ENCODE measurements at regions not wholly inside any gene's neighbourhood (a gene's known extent, or its start where the extent isn't known, plus 50 kb on each side); places are given as distances from the start of the nearest gene placed in this dataset.

DNA sequence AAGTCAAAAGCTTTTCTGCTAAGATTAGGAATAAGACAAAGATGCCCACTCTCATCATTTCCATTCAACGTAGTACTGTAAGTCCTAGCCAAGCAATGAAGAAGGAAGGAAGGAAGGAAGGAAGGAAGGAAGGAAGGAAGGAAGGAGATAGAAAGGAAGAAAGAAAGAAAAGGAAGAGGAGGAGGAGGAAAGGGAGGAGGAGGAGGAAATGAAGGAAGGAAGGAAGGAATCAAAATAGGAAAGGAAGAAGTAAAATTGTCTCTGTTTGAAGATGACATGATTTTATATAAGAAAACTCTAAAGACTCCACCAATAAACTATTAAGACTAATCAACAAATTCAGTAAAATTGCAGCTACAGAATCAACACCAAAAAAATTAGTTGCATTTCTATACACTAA, 66.0 kb upstream of the DHRS4 start:
- TF ChIP-seq, protein P1, sequence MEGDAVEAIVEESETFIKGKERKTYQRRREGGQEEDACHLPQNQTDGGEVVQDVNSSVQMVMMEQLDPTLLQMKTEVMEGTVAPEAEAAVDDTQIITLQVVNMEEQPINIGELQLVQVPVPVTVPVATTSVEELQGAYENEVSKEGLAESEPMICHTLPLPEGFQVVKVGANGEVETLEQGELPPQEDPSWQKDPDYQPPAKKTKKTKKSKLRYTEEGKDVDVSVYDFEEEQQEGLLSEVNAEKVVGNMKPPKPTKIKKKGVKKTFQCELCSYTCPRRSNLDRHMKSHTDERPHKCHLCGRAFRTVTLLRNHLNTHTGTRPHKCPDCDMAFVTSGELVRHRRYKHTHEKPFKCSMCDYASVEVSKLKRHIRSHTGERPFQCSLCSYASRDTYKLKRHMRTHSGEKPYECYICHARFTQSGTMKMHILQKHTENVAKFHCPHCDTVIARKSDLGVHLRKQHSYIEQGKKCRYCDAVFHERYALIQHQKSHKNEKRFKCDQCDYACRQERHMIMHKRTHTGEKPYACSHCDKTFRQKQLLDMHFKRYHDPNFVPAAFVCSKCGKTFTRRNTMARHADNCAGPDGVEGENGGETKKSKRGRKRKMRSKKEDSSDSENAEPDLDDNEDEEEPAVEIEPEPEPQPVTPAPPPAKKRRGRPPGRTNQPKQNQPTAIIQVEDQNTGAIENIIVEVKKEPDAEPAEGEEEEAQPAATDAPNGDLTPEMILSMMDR (conservative IDR thresholded peaks at IDR 0.05; ENCODE audit: low read depth, low read length): no peak
- TF ChIP-seq EZH2phosphoT487 (IDR thresholded peaks at IDR 0.05; ENCODE audit: borderline replicate concordance, low read length) (no peak), EZH2 (IDR thresholded peaks at IDR 0.05; ENCODE audit: low read length, unreplicated experiment) (no peak)

All from PC-3 (cell line).